Fibroblast of peridontal ligament (primary cell): ENCODE measurements at regions not wholly inside any gene's neighbourhood (a gene's known extent, or its start where the extent isn't known, plus 50 kb on each side); places are given as distances from the start of the nearest gene placed in this dataset.

Experiments
- DNase-seq: peaks from one replicate; pipeline ENCODE4 v3.0.0-alpha.2; 2010; ENCODE audit errors: extremely low read depth

- no peak for DNase-seq
These were observed 338.8 kb downstream of the BCOR start for GRCh38 chrX:39758791-39759525.

- peak; percentile 65 for DNase-seq
These were observed 338.1 kb downstream of the BCOR start for GRCh38 chrX:39759526-39760224.

- DNase-seq = no peak
These were observed 336.8 kb downstream of the BCOR start for GRCh38 chrX:39760930-39761329.

GRCh38 chrX:39762266-39762841, 335.4 kb downstream of the BCOR start:
- DNase-seq = peak; percentile 29

- no peak for DNase-seq
These were observed 333.3 kb downstream of the BCOR start for GRCh38 chrX:39764441-39764914.

GRCh38 chrX:39765327-39765726, 332.4 kb downstream of the BCOR start:
- no peak for DNase-seq

- DNase-seq = no peak
These were observed 331.6 kb downstream of the BCOR start for GRCh38 chrX:39766085-39766726.

GRCh38 chrX:39766855-39767254, 330.9 kb downstream of the BCOR start:
- no peak for DNase-seq

- DNase-seq = peak; percentile 30
These were observed 330.3 kb downstream of the BCOR start for GRCh38 chrX:39767446-39767845.

- DNase-seq = no peak
These were observed 328.0 kb downstream of the BCOR start for GRCh38 chrX:39769748-39770147.

GRCh38 chrX:39771089-39771488, 326.7 kb downstream of the BCOR start:
- DNase-seq = no peak

- peak; percentile 16 for DNase-seq
These were observed 325.5 kb downstream of the BCOR start for GRCh38 chrX:39772057-39772832.

- DNase-seq = no peak
These were observed 324.6 kb downstream of the BCOR start for GRCh38 chrX:39773150-39773549.

- no peak for DNase-seq
These were observed 323.6 kb downstream of the BCOR start for GRCh38 chrX:39773923-39774773.

GRCh38 chrX:39774774-39775328, 322.9 kb downstream of the BCOR start:
- no peak for DNase-seq

- DNase-seq = no peak
These were observed 320.1 kb downstream of the BCOR start for GRCh38 chrX:39777623-39778025.

GRCh38 chrX:39779952-39780783, 317.6 kb downstream of the BCOR start:
- DNase-seq = no peak

GRCh38 chrX:39782276-39782675, 315.5 kb downstream of the BCOR start:
- DNase-seq = no peak

- no peak for DNase-seq
These were observed 309.8 kb downstream of the BCOR start for GRCh38 chrX:39787999-39788398.
